AG09319 (cell line): ENCODE measurements at regions not wholly inside any gene's neighbourhood (a gene's known extent, or its start where the extent isn't known, plus 50 kb on each side); places are given as distances from the start of the nearest gene placed in this dataset.
"Not testable (repeated sequence)": the region's sequence is repeated elsewhere in the genome, so short reads cannot be mapped to it uniquely, and the experiment has no call there.

Source experiments
- DNase-seq: peaks from one replicate; pipeline ENCODE4 v3.0.0-alpha.2; 2010; ENCODE audit warnings: low read depth; ENCODE audit errors: extremely low read depth
- TF ChIP-seq, protein P1 (sequence below): IDR thresholded peaks from 2 replicates; pipeline ENCODE4 v1.5.1; 2011; ENCODE audit warnings: low read depth, mild to moderate bottlenecking, inconsistent platforms, low read length, moderate library complexity

DNA sequence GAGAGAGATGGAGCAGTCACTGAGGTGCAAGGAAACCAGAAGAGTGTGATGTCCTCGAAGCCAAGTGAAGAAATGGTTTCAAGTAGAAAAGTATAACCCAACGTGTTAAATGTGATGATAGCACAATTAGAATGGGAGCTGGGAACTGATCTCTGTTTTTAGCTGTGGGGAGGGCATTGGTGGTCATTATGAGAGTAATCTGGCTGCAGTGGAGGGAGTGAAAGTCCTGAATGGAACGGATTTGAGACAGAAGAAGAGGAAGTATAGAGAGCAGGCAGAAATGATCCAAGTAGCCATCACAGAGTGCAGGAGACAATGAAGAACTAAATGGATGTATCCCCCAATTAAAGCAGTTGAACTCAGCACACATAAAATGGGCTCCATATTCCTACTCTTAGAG lies 235.3 kb downstream of the IGSF11 start:
- DNase-seq, result no peak
- TF ChIP-seq, protein P1, sequence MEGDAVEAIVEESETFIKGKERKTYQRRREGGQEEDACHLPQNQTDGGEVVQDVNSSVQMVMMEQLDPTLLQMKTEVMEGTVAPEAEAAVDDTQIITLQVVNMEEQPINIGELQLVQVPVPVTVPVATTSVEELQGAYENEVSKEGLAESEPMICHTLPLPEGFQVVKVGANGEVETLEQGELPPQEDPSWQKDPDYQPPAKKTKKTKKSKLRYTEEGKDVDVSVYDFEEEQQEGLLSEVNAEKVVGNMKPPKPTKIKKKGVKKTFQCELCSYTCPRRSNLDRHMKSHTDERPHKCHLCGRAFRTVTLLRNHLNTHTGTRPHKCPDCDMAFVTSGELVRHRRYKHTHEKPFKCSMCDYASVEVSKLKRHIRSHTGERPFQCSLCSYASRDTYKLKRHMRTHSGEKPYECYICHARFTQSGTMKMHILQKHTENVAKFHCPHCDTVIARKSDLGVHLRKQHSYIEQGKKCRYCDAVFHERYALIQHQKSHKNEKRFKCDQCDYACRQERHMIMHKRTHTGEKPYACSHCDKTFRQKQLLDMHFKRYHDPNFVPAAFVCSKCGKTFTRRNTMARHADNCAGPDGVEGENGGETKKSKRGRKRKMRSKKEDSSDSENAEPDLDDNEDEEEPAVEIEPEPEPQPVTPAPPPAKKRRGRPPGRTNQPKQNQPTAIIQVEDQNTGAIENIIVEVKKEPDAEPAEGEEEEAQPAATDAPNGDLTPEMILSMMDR, result no peak

DNA sequence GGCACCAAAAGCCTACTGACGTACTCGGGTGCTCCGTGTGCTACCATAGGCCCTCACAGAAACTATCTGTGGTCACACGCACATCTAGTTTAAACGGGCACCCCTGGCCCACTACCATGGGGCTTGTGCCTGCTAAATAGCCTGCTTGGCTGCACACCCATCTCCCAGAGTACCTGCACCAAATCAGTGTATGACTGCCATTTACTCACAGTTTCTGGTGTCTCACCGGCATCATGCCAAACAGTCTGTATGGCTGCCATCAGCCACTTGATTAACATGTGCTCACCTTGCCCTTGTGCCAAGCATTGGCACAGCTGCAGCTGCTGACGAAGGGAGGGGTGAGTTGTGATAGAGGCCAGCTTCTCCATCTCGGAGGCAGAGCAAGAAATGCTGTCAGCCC lies 232.7 kb downstream of the IGSF11 start:
- TF ChIP-seq, protein P1, result no peak
- no peak for DNase-seq

DNA sequence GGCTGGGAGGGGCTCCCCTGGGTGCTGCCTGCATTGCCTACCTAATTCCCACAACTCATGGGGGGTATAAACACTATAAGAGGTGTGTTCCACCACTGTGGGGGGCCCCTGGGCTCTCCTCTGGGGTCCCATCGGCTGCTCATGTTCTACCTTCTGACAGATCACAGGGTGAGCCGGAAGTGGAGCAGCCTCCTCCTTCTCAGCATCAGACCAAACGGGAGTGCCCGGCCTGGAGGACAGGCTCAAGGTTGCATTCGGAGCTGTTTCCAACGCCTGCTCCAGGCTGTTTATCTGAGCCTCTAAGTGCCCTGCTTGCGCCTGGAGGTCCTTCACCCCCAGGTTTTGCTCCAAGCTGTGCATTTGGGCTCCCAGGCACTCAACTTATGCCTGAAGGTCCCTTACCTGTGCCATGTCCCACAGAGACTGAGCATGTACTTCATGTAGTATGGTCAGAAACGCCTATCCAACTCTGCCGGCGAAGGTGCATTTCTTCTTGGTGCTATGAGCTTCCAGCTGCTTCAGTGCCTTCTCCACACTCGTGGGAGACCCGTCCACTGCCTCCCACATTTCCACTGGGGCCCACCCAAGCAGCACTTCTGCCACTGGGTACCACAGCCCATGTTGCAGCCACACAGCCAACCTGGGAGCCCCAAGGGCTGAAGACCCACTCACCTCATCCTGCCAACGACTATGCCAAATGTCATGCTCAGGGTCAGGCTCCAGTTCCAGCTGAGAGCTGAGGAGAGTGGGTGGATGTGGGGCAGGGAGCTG lies 232.1 kb downstream of the IGSF11 start:
- TF ChIP-seq, protein P1, result no peak
- no peak for DNase-seq

DNA sequence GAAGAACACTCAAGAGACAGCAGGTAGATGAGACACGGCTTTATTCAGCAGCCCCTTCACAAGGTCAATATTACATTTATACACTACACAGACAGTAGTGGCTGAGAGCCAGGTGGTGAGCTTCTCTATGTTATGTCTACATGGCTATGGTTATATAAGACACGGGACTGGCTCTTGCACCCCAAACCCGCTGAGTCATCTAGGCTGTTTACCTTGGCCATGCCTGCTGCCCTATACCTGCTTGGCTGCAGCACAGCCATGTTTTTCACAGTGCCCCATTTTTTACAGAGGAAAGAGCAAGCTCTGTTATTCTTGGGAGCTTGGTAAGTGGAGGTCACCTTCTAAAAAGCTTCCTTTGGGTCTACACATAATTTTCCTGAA lies 231.6 kb downstream of the IGSF11 start:
- TF ChIP-seq, protein P1, result no peak
- no peak for DNase-seq

- DNase-seq, result no peak
- TF ChIP-seq, protein P1, result no peak
Observed at GRCh38 chr3:118805007-118805406, 229.6 kb downstream of the IGSF11 start.

DNA sequence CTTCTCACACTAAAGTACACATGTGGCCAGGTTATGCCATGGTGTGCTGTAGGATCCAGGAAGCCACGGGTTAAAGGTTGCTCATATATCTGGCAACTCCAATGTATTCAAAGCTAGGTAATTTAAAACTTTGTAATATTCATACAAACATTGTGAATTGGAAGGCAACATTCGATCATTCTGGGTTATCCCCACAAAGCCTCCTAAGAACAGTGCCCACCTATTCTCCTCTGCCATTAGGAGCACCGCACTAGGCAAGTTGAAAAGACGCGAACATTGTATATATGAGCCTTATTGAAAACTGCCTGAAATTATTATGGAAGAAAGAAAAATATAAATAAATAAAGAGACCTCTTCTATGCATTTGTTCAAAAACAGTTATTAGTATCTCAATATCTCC lies 228.2 kb downstream of the IGSF11 start:
- TF ChIP-seq, protein P1, result no peak
- DNase-seq, result no peak

DNA sequence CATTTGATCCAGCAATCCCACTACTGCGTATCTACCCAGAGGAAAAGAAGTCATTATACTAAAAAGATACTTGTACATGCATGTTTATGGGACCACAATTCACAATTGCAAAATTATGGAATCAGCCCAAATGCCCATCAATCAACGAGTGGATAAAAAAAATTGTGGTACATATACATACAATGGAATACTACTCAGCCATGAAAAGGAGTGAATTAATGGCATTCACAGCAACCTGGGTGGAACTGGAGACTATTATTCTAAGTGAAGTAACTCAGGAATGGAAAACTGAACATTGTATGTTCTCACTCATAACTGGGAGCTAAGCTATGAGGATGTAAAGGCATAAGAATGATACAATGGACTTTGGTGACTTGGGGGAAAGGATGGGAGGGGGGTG lies 227.3 kb downstream of the IGSF11 start:
- DNase-seq, result not testable (repeated sequence)

GRCh38 chr3:118808723-118809122 lies 225.9 kb downstream of the IGSF11 start:
- DNase-seq, result no peak
- TF ChIP-seq, protein P1, result no peak
